Right ventricle myocardium inferior (tissue), 1 donor: ENCODE measurements at regions not wholly inside any gene's neighbourhood (a gene's known extent, or its start where the extent isn't known, plus 50 kb on each side); places are given as distances from the start of the nearest gene placed in this dataset.

Experiments used
- ATAC-seq: fragments of 200-7000 bp; cut with Tn5 transposase; one replicate; pipeline ENCODE4 v1.9.1; 2020; ENCODE audit warnings: mild to moderate bottlenecking, moderate library complexity
- DNase-seq: peaks from one replicate; pipeline ENCODE4 v3.0.0; 2021; ENCODE audit errors: missing footprints
- intact Hi-C: fragments of 100-400 bp; cut with DNase I; formaldehyde crosslinking; loops from one replicate; pipeline ENCODE4 v1.11.0; 2022
- donor health status: DM: no; HTN: yes; CAD: no; lungs with severe emphysema.

DNA sequence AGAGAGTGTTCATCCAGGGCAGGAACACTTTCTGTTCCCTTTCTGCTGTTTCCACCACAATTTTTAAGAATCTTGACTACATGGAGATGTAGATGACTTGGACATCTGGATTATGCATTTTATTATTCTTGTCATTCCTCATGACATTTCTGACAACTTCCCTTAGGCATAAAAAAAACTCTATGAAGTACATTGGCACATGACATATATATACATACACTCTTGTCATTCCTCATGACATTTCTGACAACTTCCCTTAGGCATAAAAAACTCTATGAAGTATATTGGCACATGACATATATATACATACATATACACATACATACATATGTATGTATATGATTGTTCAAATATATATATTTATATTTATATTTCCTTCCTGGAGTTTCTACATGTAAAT lies 531.5 kb downstream of the COL12A1 start:
- DNase-seq = no peak
- intact Hi-C loops = no loop called here
- no peak for ATAC-seq

DNA sequence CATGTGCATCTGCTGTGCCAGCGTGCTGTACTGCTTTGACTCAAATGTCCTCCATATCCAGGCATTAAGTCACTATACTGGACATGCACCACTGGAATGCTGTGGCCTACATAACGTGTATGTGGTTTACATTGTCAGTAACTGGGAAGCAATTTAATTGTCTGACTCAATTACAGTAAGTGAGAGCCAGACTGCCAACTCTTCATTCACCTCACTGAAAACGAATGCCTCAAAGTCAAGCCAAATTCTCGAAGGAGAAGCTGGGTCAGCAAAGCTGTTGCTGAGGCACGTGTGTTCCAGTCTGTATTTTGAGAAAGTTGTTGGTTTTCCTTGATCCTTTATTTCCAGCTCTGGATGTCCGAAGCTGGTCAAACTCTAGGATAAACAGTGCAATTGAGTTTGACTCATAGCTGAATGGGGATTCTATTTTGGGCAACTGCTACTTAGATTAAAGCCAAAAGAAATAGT lies 534.3 kb downstream of the COL12A1 start:
- ATAC-seq (no peak), DNase-seq (no peak)
- intact Hi-C loops = no loop called here

DNA sequence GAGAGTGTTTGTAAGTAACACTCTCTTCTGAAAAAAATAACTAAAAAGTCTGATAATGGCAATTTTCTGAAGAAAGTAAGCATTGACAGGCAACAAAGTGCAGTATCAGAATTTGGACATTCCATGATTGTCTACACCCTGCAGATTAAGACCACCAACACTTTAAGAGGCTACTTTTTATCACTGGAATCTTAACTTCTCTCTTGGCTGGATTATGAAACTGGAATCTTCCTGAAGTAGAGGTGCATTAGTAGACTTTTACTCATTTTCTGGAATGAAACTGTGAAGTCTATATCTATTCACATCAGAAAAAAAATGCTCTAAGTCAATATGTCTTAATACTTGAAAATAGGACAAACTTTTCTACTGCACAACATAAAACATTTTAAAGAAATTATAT lies 547.5 kb downstream of the COL12A1 start:
- ATAC-seq (no peak), DNase-seq (no peak)
- intact Hi-C loops = no loop called here

DNA sequence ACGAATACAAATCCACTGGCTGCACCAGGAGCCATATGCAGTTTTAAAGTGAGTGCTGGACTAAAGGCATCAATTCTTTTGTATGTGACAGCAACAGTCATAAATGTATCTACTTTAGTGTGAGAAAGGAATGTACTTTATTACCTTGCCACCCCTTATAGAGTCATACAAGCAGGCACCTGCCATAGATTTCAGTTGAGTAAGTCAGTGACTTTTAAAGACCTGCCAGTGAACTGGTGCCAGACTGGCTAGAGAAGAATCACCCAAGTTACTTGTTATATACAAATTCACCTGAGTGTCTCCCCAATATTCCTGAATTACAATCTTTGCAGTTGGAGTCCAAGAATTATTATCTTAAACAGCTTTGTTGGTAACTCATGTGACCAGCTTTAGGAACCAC lies 547.9 kb downstream of the COL12A1 start:
- intact Hi-C loops = no loop called here
- DNase-seq = no peak
- ATAC-seq = no peak

DNA sequence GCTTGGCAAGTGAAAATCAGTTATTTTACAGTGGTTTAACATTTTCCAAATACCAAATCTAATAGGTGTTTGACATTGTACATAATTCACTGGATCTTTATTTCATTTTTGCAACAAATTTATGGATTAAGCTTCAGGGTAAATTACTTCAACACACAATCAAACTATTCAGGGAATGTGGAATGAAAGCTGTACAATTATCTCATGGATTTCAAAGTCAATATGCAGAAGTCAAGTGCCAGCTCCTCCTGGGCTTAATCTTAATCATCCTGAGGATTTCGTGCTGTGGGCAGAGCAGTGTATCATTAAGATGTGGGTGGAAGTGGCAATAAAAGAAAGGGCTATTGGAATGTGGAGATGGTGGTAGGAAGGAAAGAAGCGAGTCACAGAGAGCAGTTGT lies 548.8 kb downstream of the COL12A1 start:
- intact Hi-C loops = no loop called here
- no peak for ATAC-seq

DNA sequence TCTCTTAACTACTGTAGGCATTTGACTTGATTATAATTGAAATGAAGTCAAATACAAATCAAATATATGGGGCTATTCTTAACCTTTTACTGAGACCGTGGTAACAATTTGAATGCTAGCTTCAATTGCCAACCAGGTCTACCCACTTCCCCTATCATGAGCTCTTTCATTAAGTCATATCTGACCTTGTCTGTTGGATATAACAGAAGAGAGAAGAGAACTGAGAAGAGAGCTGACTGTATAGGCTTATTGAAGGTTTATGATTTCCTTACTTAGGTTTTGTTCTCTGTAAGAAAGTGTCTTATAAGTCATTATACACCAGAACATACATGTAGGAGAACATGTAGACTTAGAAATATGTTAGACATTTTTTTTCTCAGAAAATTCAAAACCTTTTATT lies 549.4 kb downstream of the COL12A1 start:
- intact Hi-C loops = no loop called here
- no peak for DNase-seq
- ATAC-seq = no peak

More for the DNA sequence above, 548.8 kb downstream of the COL12A1 start:
- DNase-seq = no peak

DNA sequence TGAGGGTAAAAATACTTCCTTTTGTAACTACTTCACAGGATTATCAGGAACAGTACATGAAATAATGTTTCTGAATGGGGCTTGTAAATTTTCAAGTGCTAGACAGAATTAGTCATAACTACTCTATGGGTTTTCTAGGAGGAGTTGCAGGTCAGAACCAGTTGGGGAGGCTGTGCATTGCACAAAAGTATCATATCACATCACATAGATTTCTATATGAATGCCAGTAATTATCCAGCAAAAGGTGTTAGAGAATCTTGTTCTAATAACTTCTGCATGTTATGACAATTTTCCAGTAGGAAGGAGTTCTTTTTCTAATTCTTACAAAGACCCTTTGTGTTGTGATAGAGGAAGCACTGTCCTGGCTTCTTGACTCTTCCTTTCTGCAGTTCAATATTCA lies 551.6 kb downstream of the COL12A1 start:
- no peak for ATAC-seq
- intact Hi-C loops = no loop called here
- DNase-seq = no peak

DNA sequence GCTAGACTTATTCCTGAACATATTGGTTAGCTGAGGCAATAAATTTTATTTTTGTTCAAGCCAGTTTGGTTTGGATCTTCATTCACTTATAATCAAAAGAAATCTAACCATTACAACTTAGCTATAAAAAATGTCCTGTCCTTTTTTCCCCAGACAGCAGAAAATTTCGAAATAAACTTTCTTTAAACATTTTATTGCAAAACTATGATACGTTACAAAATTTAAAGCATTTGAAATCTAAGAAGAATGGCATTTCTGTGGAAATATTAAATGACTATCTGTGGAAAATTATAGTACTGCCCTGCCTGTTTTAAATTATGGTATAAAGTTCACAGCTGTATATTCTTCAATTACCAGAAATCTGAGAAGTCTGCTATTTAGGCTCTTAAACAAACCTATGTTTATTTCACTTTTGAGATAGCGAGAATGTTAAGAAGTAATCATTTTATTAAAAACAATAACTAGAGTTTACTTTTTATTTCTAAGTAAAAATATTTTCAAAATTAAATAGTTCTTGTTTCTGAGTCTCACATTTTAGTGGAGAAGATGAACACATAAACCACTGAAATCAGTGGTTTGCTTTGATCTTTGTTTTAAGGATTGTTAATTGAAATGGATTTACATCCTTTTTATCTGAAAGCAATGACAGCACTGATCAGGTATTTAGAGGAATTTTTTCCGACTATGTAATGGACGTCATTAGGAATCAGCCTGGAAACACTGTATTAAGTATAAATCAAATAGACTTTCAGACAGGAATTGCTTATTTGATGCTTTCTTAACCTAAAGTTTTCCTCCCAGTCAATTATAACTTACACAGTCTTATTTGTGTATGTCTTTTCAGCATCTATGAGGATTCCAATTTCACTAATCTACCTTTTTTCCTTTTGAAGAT lies 553.7 kb downstream of the COL12A1 start:
- ATAC-seq = no peak
- DNase-seq = no peak
- intact Hi-C loops = no loop called here

DNA sequence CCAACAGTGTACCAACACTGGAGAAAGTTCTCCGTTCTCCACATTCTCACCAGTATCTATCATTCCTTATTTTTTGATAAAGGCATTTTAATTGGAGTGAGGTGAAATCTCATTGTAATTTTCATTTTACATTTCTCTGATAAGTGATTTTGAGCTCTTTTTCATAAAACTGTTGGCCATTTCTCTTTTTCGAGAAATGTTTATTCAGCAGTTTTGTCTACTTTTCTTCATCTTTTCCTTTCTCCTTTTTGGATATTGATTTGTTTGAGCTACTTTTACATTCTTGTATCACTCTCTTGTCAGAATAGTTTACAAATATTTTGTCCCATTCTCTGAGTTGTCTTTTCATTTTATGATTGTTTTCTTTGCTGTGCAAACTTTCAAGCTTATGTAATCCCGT lies 555.2 kb downstream of the COL12A1 start:
- intact Hi-C loops = no loop called here
- DNase-seq (no peak), ATAC-seq (no peak)

DNA sequence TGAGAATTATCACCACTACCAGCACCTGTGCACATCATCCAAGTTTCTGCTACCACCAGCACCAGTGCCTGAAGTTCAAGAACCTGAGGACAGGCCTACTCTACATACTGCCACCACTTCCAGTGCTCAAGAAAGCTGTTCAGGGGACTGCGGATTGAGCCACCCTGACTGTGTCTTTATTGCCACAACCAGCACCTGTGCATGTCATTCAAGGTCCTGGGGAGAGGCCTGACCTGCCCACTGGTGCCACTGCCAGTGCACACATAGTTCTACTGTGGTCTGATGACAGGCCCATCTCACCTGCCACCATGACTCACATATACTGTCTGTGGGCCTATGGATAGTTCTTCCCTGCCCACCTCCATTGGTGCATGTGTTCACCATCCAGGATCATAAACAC lies 559.4 kb downstream of the COL12A1 start:
- ATAC-seq (no peak), DNase-seq (no peak)
- intact Hi-C loops = no loop called here

DNA sequence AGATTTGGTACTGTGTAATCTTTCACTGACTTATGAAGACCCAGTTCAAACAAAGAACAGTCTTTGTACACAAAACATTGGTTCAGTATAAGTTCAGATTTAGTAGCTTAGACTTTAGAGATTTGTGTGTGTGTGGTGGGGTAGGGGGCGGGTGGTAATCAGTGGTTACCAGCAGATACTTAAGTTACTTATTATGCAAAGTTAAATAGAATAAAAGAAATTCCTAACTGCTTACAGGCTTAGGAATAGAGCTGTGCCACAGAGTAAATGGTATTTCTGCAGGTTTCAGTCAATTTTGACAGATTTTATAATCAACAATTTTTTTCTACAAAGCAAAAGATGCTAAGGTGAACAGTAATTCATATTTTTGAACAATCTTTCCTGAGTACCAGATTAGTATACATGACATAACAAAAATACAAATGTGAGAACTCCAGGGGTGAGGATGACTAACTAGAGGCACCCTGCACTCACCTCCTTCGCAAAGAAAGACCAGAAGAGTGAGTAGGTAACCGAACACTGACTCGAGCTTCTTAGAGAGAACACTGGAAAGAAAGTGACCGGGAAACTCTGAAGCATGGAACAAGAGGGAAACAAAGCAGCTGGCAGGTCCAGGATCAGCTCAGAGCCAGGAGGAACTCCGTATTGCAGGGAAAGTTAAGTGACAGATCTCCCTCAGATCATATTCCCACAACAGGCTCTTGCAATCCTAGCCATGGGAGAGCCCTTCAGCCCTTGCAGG lies 560.6 kb downstream of the COL12A1 start:
- ATAC-seq (no peak), DNase-seq (no peak)
- intact Hi-C loops = no loop called here

DNA sequence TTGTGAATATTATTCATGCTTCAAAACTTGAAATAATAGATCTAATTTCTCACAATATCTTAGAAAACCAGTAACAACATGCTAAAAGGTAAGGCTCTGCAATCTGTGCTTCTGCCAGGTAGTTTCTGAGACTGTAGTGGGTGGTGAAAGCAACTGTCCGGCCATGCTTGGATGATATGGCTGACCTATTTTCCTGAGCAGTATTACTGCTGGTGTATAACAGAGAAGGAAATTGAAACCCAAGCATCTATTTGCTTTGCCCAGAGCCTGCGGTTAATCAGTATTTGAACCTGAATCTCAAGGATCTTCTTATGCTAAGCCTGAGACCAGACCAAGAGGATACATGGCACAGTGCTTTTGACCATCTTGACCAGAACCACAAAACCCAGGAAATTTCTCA lies 563.8 kb downstream of the COL12A1 start:
- ATAC-seq = no peak
- no peak for DNase-seq
- intact Hi-C loops = no loop called here

DNA sequence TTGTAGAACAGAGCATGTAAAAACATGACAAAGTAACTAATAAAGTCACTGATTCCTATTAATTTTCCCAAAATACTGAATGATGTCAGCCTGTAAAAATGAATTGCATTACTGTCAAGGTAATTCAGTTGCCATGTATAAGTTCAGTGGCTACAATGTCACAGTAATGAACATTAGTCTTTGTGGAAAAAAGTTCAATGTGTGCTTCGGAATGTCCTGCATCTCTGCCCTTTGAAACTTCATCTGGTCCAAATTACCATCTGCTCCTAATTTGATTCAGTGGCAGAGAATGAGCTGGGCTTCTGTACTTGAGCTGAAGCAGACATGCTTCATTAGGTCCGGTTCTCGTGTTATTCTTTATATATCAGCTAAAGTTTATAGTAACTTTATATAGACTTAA lies 567.4 kb downstream of the COL12A1 start:
- intact Hi-C loops = no loop called here
- DNase-seq = no peak
- no peak for ATAC-seq

DNA sequence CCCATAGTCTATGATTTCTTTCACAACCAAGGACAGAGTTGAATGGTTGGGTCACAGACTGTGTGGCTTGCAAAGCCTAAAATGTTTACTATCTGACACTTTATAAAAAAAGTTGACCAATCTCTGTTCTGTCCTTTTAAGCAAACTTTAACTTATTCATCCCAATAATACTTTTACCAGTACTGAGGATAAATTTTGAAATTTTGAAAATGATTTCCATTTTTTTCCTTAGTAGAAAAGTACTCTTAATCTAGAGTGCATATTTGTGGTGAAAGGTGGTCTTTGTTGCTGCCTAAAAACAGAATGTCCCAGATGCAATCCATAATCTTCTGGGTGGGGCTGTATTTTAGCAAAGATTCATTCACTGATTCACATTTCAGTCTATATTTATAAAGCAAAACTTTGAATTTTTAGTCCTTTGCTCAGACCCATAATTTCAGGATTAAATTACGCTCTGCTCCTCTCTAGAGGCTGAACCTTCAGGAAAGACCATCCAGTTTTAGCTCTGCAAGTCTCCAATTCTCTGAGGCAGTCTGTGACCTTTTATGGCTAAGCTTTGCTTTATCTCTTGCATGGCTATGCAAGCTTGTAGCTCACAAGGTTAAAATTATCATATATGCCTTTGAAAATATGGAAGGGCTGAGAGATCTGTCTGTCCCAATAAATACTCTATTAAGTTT lies 573.5 kb downstream of the COL12A1 start:
- no peak for DNase-seq
- intact Hi-C loops = no loop called here
- no peak for ATAC-seq

DNA sequence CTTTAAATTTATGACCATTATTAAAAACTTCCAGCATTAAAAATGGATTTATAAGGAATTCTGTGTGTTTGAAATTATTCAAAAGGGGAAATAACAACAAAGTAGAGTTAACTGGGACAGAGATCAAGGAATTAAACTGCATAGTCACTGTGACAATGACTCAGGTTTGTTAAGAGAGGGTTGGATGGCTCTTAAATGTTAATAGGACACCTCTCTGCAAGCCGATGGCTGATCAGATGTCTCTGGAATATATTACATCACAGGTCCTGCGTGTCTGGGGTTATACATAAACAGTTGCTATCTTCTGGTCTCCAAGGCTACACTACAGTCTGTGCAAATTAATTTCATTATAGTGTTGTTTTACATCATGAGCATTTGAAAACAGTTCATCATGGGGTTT lies 574.3 kb downstream of the COL12A1 start:
- ATAC-seq = no peak
- intact Hi-C loops = no loop called here
- no peak for DNase-seq

DNA sequence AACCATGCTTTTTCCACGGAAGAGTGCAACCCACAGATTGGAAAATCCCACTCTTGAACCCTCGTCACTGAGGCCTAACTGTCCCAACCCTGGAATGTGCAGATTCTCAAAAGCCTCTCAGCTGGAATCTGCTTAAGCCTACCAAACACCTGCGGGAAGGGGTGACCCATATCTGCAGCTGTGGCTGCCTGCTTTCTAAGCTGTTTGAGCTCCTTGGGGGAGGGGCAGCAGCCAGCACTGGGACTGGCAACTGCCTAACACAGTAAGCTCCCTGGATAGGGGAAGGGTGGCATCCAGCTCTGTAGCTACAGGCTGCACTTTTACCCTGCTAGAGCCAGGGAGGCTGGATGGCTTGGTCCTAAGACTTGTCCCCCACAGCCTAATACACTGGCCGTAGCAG lies 579.6 kb downstream of the COL12A1 start:
- ATAC-seq (no peak), DNase-seq (no peak)
- intact Hi-C loops = no loop called here

DNA sequence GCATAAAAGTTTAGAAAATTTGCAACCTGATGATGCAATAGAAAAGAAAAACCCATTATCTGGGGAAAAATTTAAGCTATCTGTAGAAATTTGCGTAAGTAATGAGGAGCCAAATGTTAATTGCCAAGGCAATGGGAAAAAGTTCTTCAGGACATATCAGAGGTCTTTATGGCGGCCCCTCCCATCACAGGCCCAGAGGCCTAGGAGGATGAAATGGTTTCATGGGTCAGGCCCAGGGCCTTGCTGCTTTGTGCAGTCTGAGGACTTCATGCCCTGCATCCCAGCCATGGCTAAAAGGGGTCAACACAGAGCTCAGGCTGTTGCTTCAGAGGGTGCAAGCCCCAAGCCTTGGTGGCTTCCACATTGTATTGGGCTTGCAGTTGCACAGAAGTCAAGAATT lies 582.8 kb downstream of the COL12A1 start:
- ATAC-seq (no peak), DNase-seq (no peak)
- intact Hi-C loops = no loop called here

DNA sequence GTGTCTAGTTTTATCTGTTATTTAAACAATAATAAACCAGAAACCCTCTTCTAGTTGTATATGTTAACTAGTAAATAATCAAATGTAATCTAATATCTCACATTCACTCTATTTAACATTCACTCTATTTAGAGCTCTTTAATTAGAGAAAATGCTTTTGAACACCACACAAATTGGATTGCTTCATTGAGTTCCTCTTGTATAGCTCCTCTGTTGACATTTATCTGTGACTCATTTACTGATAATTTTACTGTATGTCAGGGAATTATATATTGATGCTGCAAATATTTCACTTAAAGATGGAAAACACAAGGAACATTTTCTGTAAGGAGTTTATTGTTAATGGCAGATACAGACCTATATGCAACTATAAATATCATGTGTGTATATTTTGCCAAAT lies 594.6 kb downstream of the COL12A1 start:
- intact Hi-C loops = no loop called here
- ATAC-seq = no peak
- no peak for DNase-seq

DNA sequence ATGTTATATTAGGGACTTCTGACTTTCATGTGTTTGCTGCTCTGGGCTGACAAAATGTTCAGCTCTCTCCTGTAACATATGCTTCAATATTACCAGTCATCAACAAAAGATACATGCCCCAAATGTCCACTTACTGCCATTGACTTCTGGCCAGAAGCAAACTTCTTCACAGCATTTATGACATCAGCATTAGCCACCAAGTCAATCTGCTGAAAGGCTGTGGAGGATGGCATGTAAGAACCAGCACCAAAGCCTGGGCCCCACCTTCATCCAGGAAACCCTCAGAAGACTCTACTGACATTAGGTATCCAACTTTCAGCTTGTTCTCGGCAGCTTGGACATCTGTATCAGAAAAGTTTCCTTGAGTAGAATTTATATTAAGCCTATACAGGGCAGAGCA lies 595.5 kb downstream of the COL12A1 start:
- DNase-seq (no peak), ATAC-seq (no peak)
- intact Hi-C loops = no loop called here

DNA sequence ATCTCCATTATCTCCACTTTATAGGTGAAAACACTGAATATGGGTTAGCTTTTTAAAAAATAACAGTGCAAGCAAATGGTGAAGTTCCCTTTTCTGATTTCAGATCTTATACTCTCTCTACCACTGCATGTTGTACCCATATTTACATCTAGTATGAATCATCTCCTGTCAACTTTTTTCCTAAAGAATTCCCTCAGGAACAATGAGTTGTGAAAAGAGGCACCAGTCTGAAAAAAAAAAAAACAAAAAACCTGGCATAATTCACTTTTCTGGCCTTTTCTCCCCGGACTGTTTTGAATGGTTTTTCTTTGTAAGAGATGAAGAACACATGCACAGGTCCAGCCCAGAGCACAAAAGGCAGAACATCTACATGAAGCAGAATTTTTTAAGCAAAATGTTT lies 596.0 kb downstream of the COL12A1 start:
- DNase-seq = no peak
- no peak for ATAC-seq
- intact Hi-C loops = no loop called here
